GM18951 (cell line): ENCODE measurements at regions not wholly inside any gene's neighbourhood (a gene's known extent, or its start where the extent isn't known, plus 50 kb on each side); places are given as distances from the start of the nearest gene placed in this dataset.

Experiments
- POLR2A ChIP-seq: IDR thresholded peaks from 4 replicates; pipeline ENCODE4 v1.6.1; 2011; ENCODE audit warnings: mild to moderate bottlenecking; ENCODE audit not compliant: insufficient read length, insufficient read depth; ENCODE audit errors: extremely low read depth
- in situ Hi-C: fragments of 300-500 bp; cut with MboI; formaldehyde crosslinking; loops from one replicate; pipeline ENCODE4 v1.12.0; 2022; ENCODE audit warnings: low sequenced_read_pairs, mixed read lengths, inconsistent platforms; ENCODE audit not compliant: unreplicated experiment

GRCh38 chr2:128689971-128690370 is 371.3 kb upstream of the HS6ST1 start:
- TF ChIP-seq POLR2A = no peak
- in situ Hi-C loops = no loop called here

GRCh38 chr2:128690431-128690830 is 371.8 kb upstream of the HS6ST1 start:
- no peak for TF ChIP-seq POLR2A
- in situ Hi-C loops = no loop called here

- TF ChIP-seq POLR2A = no peak
- in situ Hi-C loops = no loop called here
Measured at GRCh38 chr2:128690869-128691268, 372.2 kb upstream of the HS6ST1 start.

GRCh38 chr2:128691526-128691925 is 372.9 kb upstream of the HS6ST1 start:
- in situ Hi-C loops = no loop called here

GRCh38 chr2:128692895-128693742 is 374.5 kb upstream of the HS6ST1 start:
- in situ Hi-C loops = no loop called here
- TF ChIP-seq POLR2A = no peak

More at GRCh38 chr2:128691526-128691925, 372.9 kb upstream of the HS6ST1 start:
- no peak for TF ChIP-seq POLR2A

- in situ Hi-C loops = no loop called here
- TF ChIP-seq POLR2A = no peak
Measured at GRCh38 chr2:128693743-128694029, 375.0 kb upstream of the HS6ST1 start.

GRCh38 chr2:128695646-128696220 is 377.1 kb upstream of the HS6ST1 start:
- in situ Hi-C loops = no loop called here
- TF ChIP-seq POLR2A = no peak

GRCh38 chr2:128696421-128696820 is 377.8 kb upstream of the HS6ST1 start:
- in situ Hi-C loops = no loop called here
- no peak for TF ChIP-seq POLR2A

GRCh38 chr2:128701418-128701817 is 382.8 kb upstream of the HS6ST1 start:
- in situ Hi-C loops = no loop called here

GRCh38 chr2:128702616-128703015 is 383.9 kb upstream of the HS6ST1 start:
- no peak for TF ChIP-seq POLR2A
- in situ Hi-C loops = no loop called here

More at GRCh38 chr2:128701418-128701817, 382.8 kb upstream of the HS6ST1 start:
- TF ChIP-seq POLR2A = no peak

GRCh38 chr2:128708106-128708816 is 389.6 kb upstream of the HS6ST1 start:
- TF ChIP-seq POLR2A = no peak
- in situ Hi-C loops = no loop called here

- in situ Hi-C loops = no loop called here
- no peak for TF ChIP-seq POLR2A
Measured at GRCh38 chr2:128710242-128710641, 391.6 kb upstream of the HS6ST1 start.

- in situ Hi-C loops = no loop called here
- no peak for TF ChIP-seq POLR2A
Measured at GRCh38 chr2:128710729-128711128, 392.1 kb upstream of the HS6ST1 start.

GRCh38 chr2:128714285-128714684 is 395.6 kb upstream of the HS6ST1 start:
- in situ Hi-C loops = no loop called here

More at GRCh38 chr2:128714285-128714684, 395.6 kb upstream of the HS6ST1 start:
- no peak for TF ChIP-seq POLR2A
